AML-193 (cell line): ENCODE measurements at regions not wholly inside any gene's neighbourhood (a gene's known extent, or its start where the extent isn't known, plus 50 kb on each side); places are given as distances from the start of the nearest gene placed in this dataset.

Experiments used
- DNase-seq, 2 experiments: peaks; one replicate each; lab custom pipeline; 2025; lab: John Stamatoyannopoulos, UW

- DNase-seq: no peak
Observed at GRCh38 chr4:12178614-12179610, 750.2 kb upstream of the HS3ST1 start.

GRCh38 chr4:12177416-12177815, 748.7 kb upstream of the HS3ST1 start:
- DNase-seq: no peak

- DNase-seq: no peak
Observed at GRCh38 chr4:12173496-12173895, 744.8 kb upstream of the HS3ST1 start.

GRCh38 chr4:12172198-12172973, 743.7 kb upstream of the HS3ST1 start:
- DNase-seq: no peak

- no peak for DNase-seq
Observed at GRCh38 chr4:12170308-12170707, 741.6 kb upstream of the HS3ST1 start.

- DNase-seq: no peak
Observed at GRCh38 chr4:12165616-12166015, 736.9 kb upstream of the HS3ST1 start.

- DNase-seq: no peak
Observed at GRCh38 chr4:12146339-12146738, 717.6 kb upstream of the HS3ST1 start.

GRCh38 chr4:12145768-12146167, 717.1 kb upstream of the HS3ST1 start:
- DNase-seq: no peak

- no peak for DNase-seq
Observed at GRCh38 chr4:12145106-12145505, 716.4 kb upstream of the HS3ST1 start.

- no peak for DNase-seq
Observed at GRCh38 chr4:12144051-12144450, 715.4 kb upstream of the HS3ST1 start.

- DNase-seq: no peak
Observed at GRCh38 chr4:12140864-12141263, 712.2 kb upstream of the HS3ST1 start.

GRCh38 chr4:12139296-12139695, 710.6 kb upstream of the HS3ST1 start:
- no peak for DNase-seq

GRCh38 chr4:12138488-12138887, 709.8 kb upstream of the HS3ST1 start:
- DNase-seq: no peak

- no peak for DNase-seq
Observed at GRCh38 chr4:12137575-12137974, 708.9 kb upstream of the HS3ST1 start.

- DNase-seq: peak in 1 of 2 experiments; percentile 12
Observed at GRCh38 chr4:12126474-12126873, 697.8 kb upstream of the HS3ST1 start.

GRCh38 chr4:12124138-12124537, 695.4 kb upstream of the HS3ST1 start:
- no peak for DNase-seq

- DNase-seq: peak; percentile 20 to 34
Observed at GRCh38 chr4:12123707-12124106, 695.0 kb upstream of the HS3ST1 start.

GRCh38 chr4:12122316-12122715, 693.6 kb upstream of the HS3ST1 start:
- no peak for DNase-seq

GRCh38 chr4:12120968-12121367, 692.3 kb upstream of the HS3ST1 start:
- DNase-seq: no peak

- DNase-seq: peak; percentile 46 to 56
Observed at GRCh38 chr4:12118651-12119213, 690.0 kb upstream of the HS3ST1 start.

GRCh38 chr4:12116009-12116552, 687.4 kb upstream of the HS3ST1 start:
- no peak for DNase-seq

GRCh38 chr4:12110627-12111026, 681.9 kb upstream of the HS3ST1 start:
- peak; percentile 2 to 10 for DNase-seq
